Mesothelial cell of epicardium (in vitro differentiated cells): ENCODE measurements at regions not wholly inside any gene's neighbourhood (a gene's known extent, or its start where the extent isn't known, plus 50 kb on each side); places are given as distances from the start of the nearest gene placed in this dataset.

Source experiments
- DNase-seq, 2 experiments: peaks; one replicate each; pipeline ENCODE4 v3.0.0; 2021; ENCODE audit warnings: low spot score in 2 of 2; ENCODE audit not compliant: unreplicated experiment in 2 of 2
- H3K27ac Mint-ChIP-seq: 2 replicates; pipeline ENCODE4 v1.8.0; 2021; ENCODE audit warnings: mixed read lengths
- H3K27me3 Mint-ChIP-seq: 2 replicates; pipeline ENCODE4 v1.8.0; 2021; ENCODE audit warnings: low read depth, mixed read lengths
- H3K36me3 Mint-ChIP-seq: 2 replicates; pipeline ENCODE4 v1.8.0; 2021; ENCODE audit warnings: mixed read lengths
- H3K4me1 Mint-ChIP-seq: 2 replicates; pipeline ENCODE4 v1.8.0; 2021; ENCODE audit warnings: mixed read lengths
- H3K4me3 Mint-ChIP-seq: 2 replicates; pipeline ENCODE4 v1.8.0; 2021; ENCODE audit warnings: mild to moderate bottlenecking, moderate library complexity, mixed read lengths
- H3K9me3 Mint-ChIP-seq: 2 replicates; pipeline ENCODE4 v1.8.0; 2021; ENCODE audit warnings: mixed read lengths
- TF ChIP-seq, protein P1 (sequence below): fragments of 200-600 bp; sonication (generic); IDR thresholded peaks from one replicate; pipeline ENCODE4 v1.5.0; 2021; ENCODE audit warnings: antibody characterized with exemption; ENCODE audit not compliant: unreplicated experiment

DNA sequence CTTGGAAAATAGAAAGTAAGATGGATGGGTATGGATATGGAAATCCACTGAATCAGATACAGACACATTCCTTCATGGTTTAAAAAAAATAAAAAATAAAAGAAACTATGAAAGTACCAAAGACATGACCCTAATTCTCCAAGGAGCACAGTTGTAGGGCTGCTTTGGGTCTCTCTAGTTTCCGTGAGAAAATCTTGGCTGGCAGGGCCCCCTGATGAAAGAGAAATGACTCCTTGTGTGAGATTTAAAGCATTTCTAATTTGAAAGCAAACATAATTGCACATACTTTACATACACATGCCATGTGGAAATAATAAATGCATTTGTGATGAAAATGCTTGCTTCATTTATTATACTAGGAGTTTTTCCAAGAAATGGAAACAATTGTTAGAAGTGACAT, 593.9 kb upstream of the BTBD3 start:
- Mint-ChIP-seq H3K27ac (no peak overlapping the region), H3K4me1 (no peaks in the 10 kb centered on the region), H3K9me3 (peaks cover 28% of the 10 kb centered on the region), H3K4me3 (no peak overlapping the region), H3K27me3 (no peaks in the 10 kb centered on the region), H3K36me3 (peaks cover 4% of the 10 kb centered on the region)
- TF ChIP-seq, protein P1, sequence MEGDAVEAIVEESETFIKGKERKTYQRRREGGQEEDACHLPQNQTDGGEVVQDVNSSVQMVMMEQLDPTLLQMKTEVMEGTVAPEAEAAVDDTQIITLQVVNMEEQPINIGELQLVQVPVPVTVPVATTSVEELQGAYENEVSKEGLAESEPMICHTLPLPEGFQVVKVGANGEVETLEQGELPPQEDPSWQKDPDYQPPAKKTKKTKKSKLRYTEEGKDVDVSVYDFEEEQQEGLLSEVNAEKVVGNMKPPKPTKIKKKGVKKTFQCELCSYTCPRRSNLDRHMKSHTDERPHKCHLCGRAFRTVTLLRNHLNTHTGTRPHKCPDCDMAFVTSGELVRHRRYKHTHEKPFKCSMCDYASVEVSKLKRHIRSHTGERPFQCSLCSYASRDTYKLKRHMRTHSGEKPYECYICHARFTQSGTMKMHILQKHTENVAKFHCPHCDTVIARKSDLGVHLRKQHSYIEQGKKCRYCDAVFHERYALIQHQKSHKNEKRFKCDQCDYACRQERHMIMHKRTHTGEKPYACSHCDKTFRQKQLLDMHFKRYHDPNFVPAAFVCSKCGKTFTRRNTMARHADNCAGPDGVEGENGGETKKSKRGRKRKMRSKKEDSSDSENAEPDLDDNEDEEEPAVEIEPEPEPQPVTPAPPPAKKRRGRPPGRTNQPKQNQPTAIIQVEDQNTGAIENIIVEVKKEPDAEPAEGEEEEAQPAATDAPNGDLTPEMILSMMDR, result no peak
- no peak for DNase-seq

DNA sequence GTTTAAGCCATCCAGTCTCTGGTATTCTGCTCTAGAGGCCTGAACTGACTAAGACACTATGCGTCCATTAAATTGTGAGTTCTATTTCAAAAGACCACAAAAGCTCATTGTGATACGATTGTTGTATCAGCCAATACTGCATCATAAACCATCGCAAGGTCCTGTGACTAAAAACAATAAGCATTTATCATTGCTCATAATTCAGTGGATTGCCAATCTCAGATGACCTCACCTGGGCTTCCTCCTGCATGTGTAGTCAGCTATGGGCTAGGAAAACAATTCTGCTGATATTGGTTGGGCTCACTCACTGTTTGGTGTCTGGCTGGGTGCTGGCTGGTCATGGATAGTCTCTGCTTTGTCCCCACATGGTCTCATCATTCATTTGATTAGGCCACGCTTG, 592.7 kb upstream of the BTBD3 start:
- Mint-ChIP-seq H3K4me1 (no peaks in the 10 kb centered on the region), H3K27me3 (no peaks in the 10 kb centered on the region), H3K4me3 (no peak overlapping the region), H3K27ac (no peak overlapping the region), H3K36me3 (peaks cover 4% of the 10 kb centered on the region), H3K9me3 (peaks cover 28% of the 10 kb centered on the region)
- TF ChIP-seq, protein P1, result no peak
- no peak for DNase-seq

DNA sequence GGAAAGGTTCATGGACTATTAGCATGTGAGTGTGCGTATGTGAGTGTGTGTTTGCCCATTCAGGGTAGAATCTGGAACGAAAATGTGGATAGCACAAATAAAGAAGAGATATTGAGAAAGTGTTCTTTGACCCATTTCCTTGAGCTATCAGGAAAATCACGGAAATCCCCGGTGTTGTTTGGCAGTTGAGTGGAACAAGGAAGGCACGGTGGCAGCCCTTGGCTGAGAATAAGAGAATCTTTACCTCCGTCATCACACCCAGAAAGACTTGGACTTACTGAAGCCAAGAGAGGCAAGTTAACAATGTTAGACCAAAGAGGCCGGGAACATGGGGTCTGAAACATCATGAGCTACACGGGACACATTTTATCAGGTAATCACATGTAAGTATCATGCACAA, 588.9 kb upstream of the BTBD3 start:
- no peaks in the 10 kb centered on the region for H3K36me3 Mint-ChIP-seq
- DNase-seq, result no peak
- no peaks in the 10 kb centered on the region for H3K4me1 Mint-ChIP-seq
- TF ChIP-seq, protein P1, result no peak
- H3K4me3 Mint-ChIP-seq, result no peak overlapping the region
- no peaks in the 10 kb centered on the region for H3K9me3 Mint-ChIP-seq
- no peaks in the 10 kb centered on the region for H3K27me3 Mint-ChIP-seq
- H3K27ac Mint-ChIP-seq, result no peak overlapping the region

DNA sequence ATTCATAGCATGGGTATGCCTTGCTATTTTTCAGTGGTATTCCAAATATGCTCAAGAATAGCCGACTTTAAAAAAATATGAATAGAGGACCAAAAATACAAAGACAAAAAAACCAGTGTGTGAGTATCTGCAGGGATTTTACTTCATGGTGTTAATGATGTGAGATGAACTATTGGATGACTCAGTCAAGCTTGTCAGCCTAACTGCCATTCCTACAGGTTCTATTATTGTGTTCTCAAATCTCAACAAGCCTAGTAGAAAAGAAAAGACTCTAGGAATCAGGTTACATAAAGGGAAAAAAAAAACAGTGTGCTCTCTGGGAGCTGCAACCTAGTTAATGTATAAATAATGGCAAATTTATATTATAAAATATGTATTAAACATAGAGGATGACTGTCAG, 588.4 kb upstream of the BTBD3 start:
- H3K27ac Mint-ChIP-seq, result no peak overlapping the region
- no peaks in the 10 kb centered on the region for H3K9me3 Mint-ChIP-seq
- no peak for DNase-seq
- H3K36me3 Mint-ChIP-seq, result no peaks in the 10 kb centered on the region
- TF ChIP-seq, protein P1, result no peak
- no peak overlapping the region for H3K4me3 Mint-ChIP-seq
- H3K4me1 Mint-ChIP-seq, result no peaks in the 10 kb centered on the region
- no peaks in the 10 kb centered on the region for H3K27me3 Mint-ChIP-seq

DNA sequence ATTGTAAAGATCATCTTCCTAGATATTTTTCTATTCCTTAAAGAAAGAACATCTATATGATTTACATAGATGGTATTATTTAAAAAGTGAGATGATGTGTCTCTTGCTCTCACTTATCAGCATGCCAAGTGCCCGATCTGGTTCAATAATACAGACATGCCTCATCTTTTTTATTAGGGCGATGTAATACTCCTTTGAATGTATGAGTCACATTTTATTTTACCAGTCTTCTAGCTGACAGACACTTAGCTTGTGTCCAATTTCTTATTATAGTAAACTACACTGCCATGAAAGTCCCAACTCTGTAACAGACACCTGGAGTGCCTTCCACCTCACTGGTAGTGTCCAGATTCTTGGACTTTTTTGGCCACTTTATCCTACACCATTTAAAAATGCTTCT, 586.6 kb upstream of the BTBD3 start:
- Mint-ChIP-seq H3K4me3 (no peak overlapping the region), H3K27ac (no peak overlapping the region)
- no peak for DNase-seq

More for the DNA sequence above, 586.6 kb upstream of the BTBD3 start:
- H3K9me3 Mint-ChIP-seq, result no peaks in the 10 kb centered on the region
- H3K4me1 Mint-ChIP-seq, result peaks cover 6% of the 10 kb centered on the region
- TF ChIP-seq, protein P1, result no peak
- H3K36me3 Mint-ChIP-seq, result no peaks in the 10 kb centered on the region
- H3K27me3 Mint-ChIP-seq, result no peaks in the 10 kb centered on the region
